Esophagus squamous epithelium (tissue), 5 donors: ENCODE measurements at regions not wholly inside any gene's neighbourhood (a gene's known extent, or its start where the extent isn't known, plus 50 kb on each side); places are given as distances from the start of the nearest gene placed in this dataset.

Experiments
- DNase-seq: peaks from one replicate; lab custom pipeline; 2025; lab: John Stamatoyannopoulos, UW
- H3K27ac ChIP-seq, 4 donors: fragments of 200-600 bp; sonication (generic); one replicate each; pipeline ENCODE4 v1.5.1; 2016 to 2019; ENCODE audit warnings: mild to moderate bottlenecking in 1 of 4
- H3K27me3 ChIP-seq, 4 donors: fragments of 200-600 bp; sonication (generic); 1 replicate in 3 of 4; 2 replicates in 1 of 4; pipeline versions ENCODE4 v1.5.1 to v1.6.0; 2017 to 2021; ENCODE audit warnings: antibody characterized with exemption in 1 of 4
- H3K36me3 ChIP-seq, 3 donors: fragments of 200-600 bp; sonication (generic); one replicate each; pipeline ENCODE4 v1.5.1; 2016 to 2019
- H3K4me1 ChIP-seq, 3 donors: fragments of 200-600 bp; sonication (generic); one replicate each; pipeline ENCODE4 v1.5.1; 2017 to 2019
- H3K4me3 ChIP-seq, 4 donors: fragments of 200-600 bp; sonication (generic); 1 replicate in 3 of 4; 2 replicates in 1 of 4; pipeline ENCODE4 v1.5.1; 2016 to 2019; ENCODE audit warnings: mild to moderate bottlenecking in 2 of 4, moderate library complexity in 1 of 4
- H3K9me3 ChIP-seq, 3 donors: fragments of 200-600 bp; sonication (generic); one replicate each; pipeline ENCODE4 v1.5.1; 2016 to 2019
- POLR2A ChIP-seq, 4 donors: fragments of 450-650 bp; IDR thresholded peaks; one replicate each; pipeline ENCODE4 v1.6.1; 2017; ENCODE audit warnings: antibody characterized with exemption in 4 of 4, mild to moderate bottlenecking in 4 of 4, moderate library complexity in 3 of 4
- WGBS, 2 donors: methylation state at CpG; one replicate each; pipeline ENCODE4 v1.1.5; 2018; 5-methylcytosine and 5-hydroxymethylcytosine counted together
- intact Hi-C: fragments of 100-400 bp; cut with DNase I; formaldehyde crosslinking; loops from one replicate; pipeline ENCODE4 v1.15.0; 2022
- TF ChIP-seq, protein P1 (sequence below), 6 experiments: fragments of 450-650 bp in 4 of 6; fragments of 200-600 bp in 2 of 6; sonication (generic) in 2 of 6; IDR thresholded peaks; one replicate each; pipeline ENCODE4 v1.5.1; 2016 to 2019; ENCODE audit warnings: antibody characterized with exemption in 6 of 6, mild to moderate bottlenecking in 4 of 6, moderate library complexity in 4 of 6
- donor health status: DM: yes; HTN: yes; CAD: no.

DNA sequence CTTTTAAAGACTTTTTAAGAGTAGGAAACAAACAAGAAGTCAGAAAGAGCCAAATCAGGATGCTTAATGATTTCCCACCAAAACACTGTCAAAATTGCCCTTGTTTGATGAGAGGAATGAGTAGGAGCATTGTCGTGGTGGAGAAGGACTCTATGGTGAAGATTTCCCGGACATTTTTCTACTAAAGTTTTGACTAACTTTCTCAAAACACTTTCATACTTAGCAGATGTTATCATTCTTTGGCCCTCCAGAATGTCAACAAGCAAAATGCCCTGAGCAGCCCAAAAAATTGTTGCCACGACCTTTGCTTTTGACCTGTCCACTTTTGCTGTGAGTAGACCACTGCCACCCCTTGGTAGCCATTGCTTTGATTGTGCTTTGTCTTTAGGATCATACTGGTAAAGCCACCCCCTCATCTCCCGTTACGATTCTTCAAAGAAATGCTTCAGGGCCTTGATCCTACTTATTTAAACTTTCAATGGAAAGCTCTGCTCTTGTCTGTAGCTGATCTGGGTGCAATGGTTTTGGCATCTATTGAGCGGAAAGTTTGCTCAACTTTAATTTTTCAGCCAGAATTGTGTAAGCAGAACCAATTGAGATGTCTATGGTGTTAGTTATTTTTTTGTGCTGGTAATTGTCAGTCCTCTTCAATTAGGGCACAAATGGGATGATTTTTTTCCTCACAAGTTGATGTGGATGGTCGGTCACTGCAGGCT is 67.2 kb downstream of the ADM start:
- intact Hi-C loops, result no loop called here
- TF ChIP-seq, protein P1, sequence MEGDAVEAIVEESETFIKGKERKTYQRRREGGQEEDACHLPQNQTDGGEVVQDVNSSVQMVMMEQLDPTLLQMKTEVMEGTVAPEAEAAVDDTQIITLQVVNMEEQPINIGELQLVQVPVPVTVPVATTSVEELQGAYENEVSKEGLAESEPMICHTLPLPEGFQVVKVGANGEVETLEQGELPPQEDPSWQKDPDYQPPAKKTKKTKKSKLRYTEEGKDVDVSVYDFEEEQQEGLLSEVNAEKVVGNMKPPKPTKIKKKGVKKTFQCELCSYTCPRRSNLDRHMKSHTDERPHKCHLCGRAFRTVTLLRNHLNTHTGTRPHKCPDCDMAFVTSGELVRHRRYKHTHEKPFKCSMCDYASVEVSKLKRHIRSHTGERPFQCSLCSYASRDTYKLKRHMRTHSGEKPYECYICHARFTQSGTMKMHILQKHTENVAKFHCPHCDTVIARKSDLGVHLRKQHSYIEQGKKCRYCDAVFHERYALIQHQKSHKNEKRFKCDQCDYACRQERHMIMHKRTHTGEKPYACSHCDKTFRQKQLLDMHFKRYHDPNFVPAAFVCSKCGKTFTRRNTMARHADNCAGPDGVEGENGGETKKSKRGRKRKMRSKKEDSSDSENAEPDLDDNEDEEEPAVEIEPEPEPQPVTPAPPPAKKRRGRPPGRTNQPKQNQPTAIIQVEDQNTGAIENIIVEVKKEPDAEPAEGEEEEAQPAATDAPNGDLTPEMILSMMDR (IDR thresholded peaks at IDR 0.05), result no peak
- no peak for TF ChIP-seq POLR2A (IDR thresholded peaks at IDR 0.05)
- Histone ChIP-seq H3K27ac (peak overlapping the region in 3 of 4 donors; percentile 1 to 64 (median 42)), H3K4me3 (no peak overlapping the region), H3K4me1 (peaks cover 0 to 30% (median 5%) of the 10 kb centered on the region in 3 donors), H3K9me3 (no peaks in the 10 kb centered on the region), H3K36me3 (no peaks in the 10 kb centered on the region), H3K27me3 (no peaks in the 10 kb centered on the region)
- WGBS, 2 donors, result 49 to 65% methylated on average over 7 of the region's 7 CpGs
- no peak for DNase-seq

DNA sequence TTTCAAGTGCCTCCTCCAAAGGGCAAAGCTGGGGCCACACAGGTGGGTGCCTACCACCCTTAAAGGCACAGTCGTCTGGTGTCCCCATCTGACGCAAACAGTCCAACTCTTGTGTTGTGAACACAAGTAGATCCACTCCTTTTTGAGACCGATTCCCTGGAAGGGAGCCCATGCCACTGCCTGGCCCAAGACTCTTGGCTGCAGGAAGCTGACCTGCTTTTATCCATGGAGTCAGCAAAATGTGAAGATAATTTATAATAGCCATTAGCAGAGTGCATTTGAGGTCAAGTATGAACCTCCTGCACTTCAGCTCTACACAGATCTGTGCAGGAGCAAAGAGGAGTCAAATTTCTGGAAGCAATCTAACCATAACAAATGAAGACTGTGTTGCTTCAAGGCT is 68.5 kb downstream of the ADM start:
- no peaks in the 10 kb centered on the region for H3K27me3 ChIP-seq

DNA sequence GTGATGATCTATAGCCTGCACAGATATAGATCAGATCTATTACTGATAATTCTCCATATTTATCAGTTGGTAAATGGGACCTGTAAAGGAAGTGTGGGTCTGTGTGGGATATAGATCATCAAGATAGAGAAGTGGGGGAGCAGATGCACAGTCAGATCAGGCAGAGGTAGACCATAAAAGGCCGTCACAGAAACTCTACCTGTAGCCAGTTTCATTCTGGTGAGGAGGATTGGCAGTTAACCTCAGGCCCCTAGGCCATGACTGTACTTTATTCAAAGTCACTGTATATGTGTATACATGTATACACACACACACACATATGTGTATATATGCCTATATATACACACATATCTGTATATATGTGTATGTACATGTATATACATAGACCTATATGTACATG is 69.1 kb downstream of the ADM start:
- DNase-seq, result no peak
- WGBS, 2 donors, result 50% methylated on average over 1 of the region's 1 CpG
- no peaks in the 10 kb centered on the region for H3K9me3 ChIP-seq
- H3K4me1 ChIP-seq, result peaks cover 0 to 38% (median 5%) of the 10 kb centered on the region in 3 donors
- H3K27me3 ChIP-seq, result no peaks in the 10 kb centered on the region
- intact Hi-C loops, result no loop called here
- H3K36me3 ChIP-seq, result no peaks in the 10 kb centered on the region
- H3K27ac ChIP-seq, result no peak overlapping the region
- H3K4me3 ChIP-seq, result no peak overlapping the region
- TF ChIP-seq POLR2A (IDR thresholded peaks at IDR 0.05), result no peak
- TF ChIP-seq, protein P1 (IDR thresholded peaks at IDR 0.05), result no peak

More for the DNA sequence above, 68.5 kb downstream of the ADM start:
- Histone ChIP-seq H3K27ac (peak overlapping the region in 1 of 4 donors; percentile 9), H3K4me3 (no peak overlapping the region), H3K9me3 (no peaks in the 10 kb centered on the region), H3K36me3 (no peaks in the 10 kb centered on the region), H3K4me1 (peaks cover 0 to 35% (median 5%) of the 10 kb centered on the region in 3 donors)
- TF ChIP-seq POLR2A (IDR thresholded peaks at IDR 0.05), result no peak
- TF ChIP-seq, protein P1 (IDR thresholded peaks at IDR 0.05), result no peak
- 41 to 42% methylated on average over 2 to 3 of the region's 3 CpGs for WGBS, 2 donors
- intact Hi-C loops, result no loop called here
- no peak for DNase-seq

DNA sequence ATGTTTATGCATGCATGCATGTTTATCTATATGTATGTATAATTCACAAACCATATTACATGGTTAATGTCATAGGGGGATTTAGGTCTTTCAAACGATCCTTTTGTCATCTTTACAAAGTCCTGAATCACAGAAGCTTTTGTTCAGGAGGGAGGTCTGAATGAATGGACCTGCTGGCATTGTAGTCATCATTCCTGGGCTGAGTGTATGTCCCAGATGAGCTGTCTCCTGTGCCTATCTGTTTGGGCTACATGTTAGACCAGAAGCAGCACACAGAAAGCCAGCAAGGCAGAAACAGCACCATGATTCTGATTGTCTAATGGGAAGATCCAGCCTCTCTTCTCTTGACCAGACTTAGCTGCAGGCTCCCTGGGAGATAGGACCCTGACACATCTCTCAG is 69.5 kb downstream of the ADM start:
- no peak for DNase-seq
- H3K27ac ChIP-seq, result no peak overlapping the region
- H3K27me3 ChIP-seq, result no peaks in the 10 kb centered on the region
- no peak overlapping the region for H3K4me3 ChIP-seq
- 33 to 39% methylated on average over 1 of the region's 1 CpG for WGBS, 2 donors
- H3K36me3 ChIP-seq, result no peaks in the 10 kb centered on the region
- peaks cover 0 to 43% (median 5%) of the 10 kb centered on the region in 3 donors for H3K4me1 ChIP-seq
- no peak for TF ChIP-seq POLR2A (IDR thresholded peaks at IDR 0.05)
- TF ChIP-seq, protein P1 (IDR thresholded peaks at IDR 0.05), result no peak
- no peaks in the 10 kb centered on the region for H3K9me3 ChIP-seq
- intact Hi-C loops, result no loop called here

DNA sequence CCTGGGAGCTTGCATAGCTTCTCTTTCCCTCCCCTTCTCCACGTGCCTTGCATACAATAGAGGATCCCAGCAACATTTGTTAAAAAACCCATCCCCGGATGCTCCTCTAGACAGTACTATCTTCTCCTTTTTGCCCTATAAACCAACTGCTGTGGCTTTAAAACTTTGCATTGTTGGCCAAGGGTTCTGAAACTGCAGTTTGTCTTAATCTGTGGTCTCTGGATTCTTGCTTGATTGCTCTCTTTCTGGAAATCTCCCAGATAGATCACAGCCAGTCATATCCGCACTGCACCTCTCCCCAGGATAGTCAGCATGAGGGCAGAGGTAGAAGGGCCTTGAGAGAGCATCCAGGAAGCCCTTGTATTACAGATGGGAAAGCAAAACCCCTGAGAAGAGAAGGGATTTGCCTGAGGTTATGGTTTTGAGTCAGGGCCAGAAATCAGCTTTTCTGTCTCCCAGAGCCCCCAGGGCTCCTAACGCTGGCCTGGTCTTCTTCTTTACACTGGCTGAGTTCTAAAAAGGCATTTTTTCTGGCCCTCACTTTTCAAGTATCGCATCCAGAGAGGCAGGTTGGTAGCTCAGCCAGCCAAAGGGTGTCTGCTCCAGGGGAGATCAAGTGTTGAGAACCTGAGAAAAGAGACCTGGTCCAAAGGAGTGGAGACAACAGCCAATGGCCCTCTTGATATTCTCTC is 70.6 kb downstream of the ADM start:
- Histone ChIP-seq H3K27ac (peak overlapping the region in 2 of 4 donors; percentile 7 to 42), H3K36me3 (no peaks in the 10 kb centered on the region), H3K4me3 (no peak overlapping the region), H3K4me1 (peaks cover 2 to 53% (median 9%) of the 10 kb centered on the region in 3 donors), H3K9me3 (no peaks in the 10 kb centered on the region), H3K27me3 (no peaks in the 10 kb centered on the region)
- DNase-seq, result no peak
- intact Hi-C loops, result no loop called here
- WGBS, 2 donors, result 48 to 53% methylated on average over 3 to 4 of the region's 5 CpGs
- TF ChIP-seq, protein P1 (IDR thresholded peaks at IDR 0.05), result no peak
- no peak for TF ChIP-seq POLR2A (IDR thresholded peaks at IDR 0.05)
